Heart right ventricle (tissue), 16 donors: ENCODE measurements at regions not wholly inside any gene's neighbourhood (a gene's known extent, or its start where the extent isn't known, plus 50 kb on each side); places are given as distances from the start of the nearest gene placed in this dataset.

Source experiments
- ATAC-seq, 8 donors: fragments of 200-7000 bp; cut with Tn5 transposase; one replicate each; pipeline ENCODE4 v1.9.1; 2020; ENCODE audit warnings: mild to moderate bottlenecking in 8 of 8, moderate library complexity in 8 of 8, moderate number of reproducible peaks in 1 of 8
- DNase-seq, 2 donors: peaks; one replicate each; pipeline ENCODE4 v3.0.0-alpha.2; 2020
- H3K27ac ChIP-seq, 10 donors: fragments of 200-600 bp; sonication (generic) in 2 of 10; one replicate each; pipeline versions ENCODE4 v1.5.0 to v1.8.0; 2020 to 2022; ENCODE audit warnings: mild to moderate bottlenecking in 3 of 10
- H3K27me3 ChIP-seq, 7 donors: fragments of 200-600 bp; one replicate each; pipeline ENCODE4 v1.8.0; 2021 to 2022; ENCODE audit warnings: mild to moderate bottlenecking in 2 of 7
- H3K36me3 ChIP-seq, 9 donors: fragments of 200-600 bp; sonication (generic) in 1 of 9; one replicate each; pipeline versions ENCODE4 v1.5.0 to v1.8.0; 2020 to 2022; ENCODE audit warnings: mild to moderate bottlenecking in 2 of 9
- H3K4me1 ChIP-seq, 9 donors: fragments of 200-600 bp; sonication (generic) in 1 of 9; one replicate each; pipeline versions ENCODE4 v1.5.0 to v1.8.0; 2020 to 2022; ENCODE audit warnings: mild to moderate bottlenecking in 4 of 9
- H3K4me3 ChIP-seq, 10 donors: fragments of 200-600 bp; sonication (generic) in 2 of 10; one replicate each; pipeline versions ENCODE4 v1.5.0 to v1.8.0; 2020 to 2022; ENCODE audit warnings: mild to moderate bottlenecking in 7 of 10, moderate library complexity in 2 of 10
- H3K9me3 ChIP-seq, 11 donors: fragments of 200-600 bp in 10 of 11; sonication (generic) in 2 of 11; one replicate each; pipeline versions ENCODE4 v1.5.0 to v1.8.0; 2013 to 2022; ENCODE audit warnings: mild to moderate bottlenecking in 2 of 11, control low read depth in 1 of 11, moderate library complexity in 1 of 11
- WGBS, 2 donors: extraction: QIAGEN DNeasy Blood & Tissue Kit; methylation state at CpG; one replicate each; pipeline ENCODE4 v1.1.7; 2013; ENCODE audit warnings: inconsistent platforms in 1 of 2; 5-methylcytosine and 5-hydroxymethylcytosine counted together
- intact Hi-C, 10 donors: fragments of 100-400 bp; cut with DNase I; formaldehyde crosslinking; loops; one replicate each; pipeline versions ENCODE4 v1.11.1 to v1.14.2; 2022
- TF ChIP-seq, protein P1 (sequence below), 9 donors: fragments of 200-600 bp; sonication (generic) in 2 of 9; IDR thresholded peaks; one replicate each; pipeline versions ENCODE4 v1.5.0 to v1.8.0; 2021 to 2022; ENCODE audit warnings: antibody characterized with exemption in 9 of 9, mild to moderate bottlenecking in 5 of 9, moderate library complexity in 1 of 9
- donor health status: Arrhythmogenic right ventricular cardiomyopathy.
- donor health status: ischemic (EF 13 %, LVEDD 7.1; RV severe dilation, severe dysfunction).
- donor health status: healthy with polysubstance abuse.
- donor health status: DM: no; HTN: yes; CAD: no.
- donor health status: DM: no; HTN: no; CAD: no.
- donor health status: ischemic (EF 25% LVEDD 6.9; RV normal size, moderate dysfunction).
- donor health status: ischemic (EF 25% LVEDD 5.7; RV mildly dilated, moderate dysfunction).
- donor health status: healthy.
- donor health status: DM: yes; HTN: yes; CAD: no.
- donor health status: Ischemic cardiomyopathy.
- donor health status: ischemic (EF 35%, LVEDD 5.7; RV mildly dilated, moderate dysfunction).
- donor health status: nonischemic (EF 11% LVEDD 7.7; RV severe dilation, severe dysfunction).
- donor health status: DM: yes; HTN: yes; CAD: no.
- donor health status: PGD.
- donor health status: ischemic (EF 29% LVEDD 5.4; RV normal size, mild dysfunction).
- donor health status: nonischemic (EF 23%, LVEDD 6.1; RV moderate dilation, normal function).

DNA sequence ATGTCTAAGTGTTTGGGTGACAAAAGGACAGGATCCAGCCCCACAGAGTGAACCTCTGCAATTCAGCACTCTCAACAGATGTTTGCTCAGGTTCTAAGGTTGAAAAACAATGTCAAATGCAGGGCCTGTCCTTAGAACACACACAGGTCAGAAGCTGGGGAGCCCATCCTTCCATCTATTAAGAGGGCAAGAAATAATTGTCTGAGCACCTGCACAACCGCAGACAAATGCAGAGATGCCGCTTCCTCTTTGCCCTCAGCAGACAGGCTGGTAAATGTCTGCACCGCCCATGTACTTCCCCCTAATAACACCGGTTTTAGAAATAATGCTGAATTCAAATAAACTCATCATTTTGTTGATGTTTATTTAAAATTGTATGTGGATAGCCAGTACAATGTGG is 414.5 kb upstream of the ADAMTS16 start:
- TF ChIP-seq, protein P1, sequence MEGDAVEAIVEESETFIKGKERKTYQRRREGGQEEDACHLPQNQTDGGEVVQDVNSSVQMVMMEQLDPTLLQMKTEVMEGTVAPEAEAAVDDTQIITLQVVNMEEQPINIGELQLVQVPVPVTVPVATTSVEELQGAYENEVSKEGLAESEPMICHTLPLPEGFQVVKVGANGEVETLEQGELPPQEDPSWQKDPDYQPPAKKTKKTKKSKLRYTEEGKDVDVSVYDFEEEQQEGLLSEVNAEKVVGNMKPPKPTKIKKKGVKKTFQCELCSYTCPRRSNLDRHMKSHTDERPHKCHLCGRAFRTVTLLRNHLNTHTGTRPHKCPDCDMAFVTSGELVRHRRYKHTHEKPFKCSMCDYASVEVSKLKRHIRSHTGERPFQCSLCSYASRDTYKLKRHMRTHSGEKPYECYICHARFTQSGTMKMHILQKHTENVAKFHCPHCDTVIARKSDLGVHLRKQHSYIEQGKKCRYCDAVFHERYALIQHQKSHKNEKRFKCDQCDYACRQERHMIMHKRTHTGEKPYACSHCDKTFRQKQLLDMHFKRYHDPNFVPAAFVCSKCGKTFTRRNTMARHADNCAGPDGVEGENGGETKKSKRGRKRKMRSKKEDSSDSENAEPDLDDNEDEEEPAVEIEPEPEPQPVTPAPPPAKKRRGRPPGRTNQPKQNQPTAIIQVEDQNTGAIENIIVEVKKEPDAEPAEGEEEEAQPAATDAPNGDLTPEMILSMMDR (IDR thresholded peaks at IDR 0.05): no peak
- H3K4me1 ChIP-seq: peaks cover 0 to 3% (median 0%) of the 10 kb centered on the region in 9 donors
- no peaks in the 10 kb centered on the region for H3K9me3 ChIP-seq
- no peak overlapping the region for H3K4me3 ChIP-seq
- ATAC-seq (no peak), DNase-seq (no peak)
- H3K36me3 ChIP-seq: no peaks in the 10 kb centered on the region
- 87 to 88% methylated on average over 4 of the region's 4 CpGs for WGBS, 2 donors
- no peak overlapping the region for H3K27ac ChIP-seq
- no peaks in the 10 kb centered on the region for H3K27me3 ChIP-seq
- intact Hi-C loops: no loop called here

DNA sequence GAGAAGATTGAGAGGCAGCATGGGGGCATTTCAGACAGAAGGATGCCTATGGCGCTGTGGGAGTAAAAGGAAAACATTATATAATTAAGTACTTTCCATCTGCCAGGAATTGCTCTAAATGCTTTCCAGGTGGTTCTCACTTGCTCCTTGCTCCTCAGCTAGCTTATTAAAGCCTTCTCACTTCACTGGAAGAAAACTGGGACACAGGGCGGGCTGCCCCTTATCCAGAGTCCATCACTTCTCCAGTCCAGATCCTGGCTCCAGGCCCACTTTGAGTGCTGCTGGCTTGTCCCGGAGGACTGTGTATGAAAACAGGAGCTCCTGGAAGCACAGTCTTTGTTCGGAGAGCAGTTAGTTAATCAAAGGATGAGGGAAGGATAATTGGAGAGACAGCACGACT is 409.9 kb upstream of the ADAMTS16 start:
- Histone ChIP-seq H3K4me3 (no peak overlapping the region), H3K4me1 (no peaks in the 10 kb centered on the region), H3K27me3 (peaks cover 0 to 3% (median 0%) of the 10 kb centered on the region in 7 donors), H3K9me3 (no peaks in the 10 kb centered on the region), H3K36me3 (no peaks in the 10 kb centered on the region), H3K27ac (no peak overlapping the region)
- TF ChIP-seq, protein P1 (IDR thresholded peaks at IDR 0.05): no peak
- ATAC-seq (no peak), DNase-seq (no peak)
- intact Hi-C loops: no loop called here
- WGBS, 2 donors: 67 to 69% methylated on average over 5 of the region's 5 CpGs

DNA sequence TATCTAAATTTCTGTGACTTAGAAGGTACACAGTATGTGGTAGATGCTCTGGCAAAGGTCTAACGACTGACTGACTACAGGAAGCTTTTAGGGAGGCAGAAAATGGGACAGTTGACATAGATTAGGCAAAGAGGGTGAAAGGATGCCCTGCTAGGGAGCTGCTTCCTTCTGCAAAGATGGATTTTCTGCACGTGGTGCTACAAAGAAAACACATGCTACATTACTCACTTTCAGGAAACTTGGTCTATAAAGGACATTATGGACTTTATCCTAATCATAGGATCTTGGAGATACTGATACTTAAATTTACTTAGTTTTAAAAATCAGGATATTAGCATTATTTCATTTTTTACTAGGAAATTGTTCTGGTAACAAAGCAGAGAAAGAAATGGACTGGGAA is 405.8 kb upstream of the ADAMTS16 start:
- WGBS, 2 donors: 50 to 51% methylated on average over 2 of the region's 2 CpGs
- H3K4me3 ChIP-seq: no peak overlapping the region
- no peaks in the 10 kb centered on the region for H3K9me3 ChIP-seq
- intact Hi-C loops: no loop called here
- TF ChIP-seq, protein P1 (IDR thresholded peaks at IDR 0.05): no peak
- no peak for ATAC-seq
- H3K36me3 ChIP-seq: no peaks in the 10 kb centered on the region
- H3K27ac ChIP-seq: no peak overlapping the region
- no peak for DNase-seq
- H3K27me3 ChIP-seq: peaks cover 0 to 3% (median 0%) of the 10 kb centered on the region in 7 donors
- no peaks in the 10 kb centered on the region for H3K4me1 ChIP-seq

DNA sequence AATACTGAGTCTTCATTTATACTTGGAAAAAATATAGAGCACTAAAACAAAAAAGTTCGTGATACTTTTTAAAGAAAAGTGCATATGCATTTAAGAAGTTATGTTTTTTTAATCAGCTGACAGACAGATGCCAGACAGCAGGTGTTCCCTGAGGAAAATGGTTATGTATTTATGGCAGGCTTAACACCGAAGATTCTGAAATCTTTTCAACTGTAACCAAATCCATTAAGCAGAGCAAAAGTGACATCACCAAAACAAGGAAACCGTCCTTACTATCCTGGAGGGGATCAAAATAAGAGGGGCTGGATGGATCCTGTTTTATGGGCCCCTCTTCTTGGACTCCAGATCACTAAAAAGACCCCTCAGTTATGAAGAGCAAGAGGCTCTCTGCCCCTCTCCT is 404.9 kb upstream of the ADAMTS16 start:
- DNase-seq (no peak), ATAC-seq (no peak)
- no peak overlapping the region for H3K4me3 ChIP-seq
- no peaks in the 10 kb centered on the region for H3K9me3 ChIP-seq
- intact Hi-C loops: no loop called here
- TF ChIP-seq, protein P1 (IDR thresholded peaks at IDR 0.05): no peak
- 61 to 71% methylated on average over 3 of the region's 3 CpGs for WGBS, 2 donors
- H3K27ac ChIP-seq: no peak overlapping the region
- H3K36me3 ChIP-seq: no peaks in the 10 kb centered on the region
- H3K27me3 ChIP-seq: peaks cover 0 to 3% (median 0%) of the 10 kb centered on the region in 7 donors
- H3K4me1 ChIP-seq: no peaks in the 10 kb centered on the region
